ENCODE measurements at regions not wholly inside any gene's neighbourhood (a gene's known extent, or its start where the extent isn't known, plus 50 kb on each side); places are given as distances from the start of the nearest gene placed in this dataset.

DNA sequence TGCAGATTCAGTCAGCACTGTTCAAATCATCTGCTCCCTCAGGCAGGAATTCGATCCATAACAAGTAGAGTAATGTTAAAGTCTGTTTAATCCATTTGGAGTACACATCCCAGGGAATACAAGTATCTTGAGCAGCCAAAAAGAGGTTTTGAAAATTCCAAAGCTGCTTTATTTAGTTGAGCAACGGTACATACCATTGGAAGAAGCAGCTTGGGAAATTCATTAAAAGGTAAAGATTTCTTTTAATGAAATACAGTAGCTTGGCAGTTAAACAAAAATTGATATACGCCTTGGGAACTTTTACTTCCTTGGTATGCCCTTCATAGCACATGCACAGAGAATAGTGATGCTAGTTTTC lies 153.8 kb downstream of the LRIG3 start:
- DNase-seq (ENCODE audit: low read depth, low spot score): no peak

GRCh38 chr12:58767496-58767895 lies 152.8 kb downstream of the LRIG3 start:
- DNase-seq (ENCODE audit: low read depth, low spot score): no peak

DNA sequence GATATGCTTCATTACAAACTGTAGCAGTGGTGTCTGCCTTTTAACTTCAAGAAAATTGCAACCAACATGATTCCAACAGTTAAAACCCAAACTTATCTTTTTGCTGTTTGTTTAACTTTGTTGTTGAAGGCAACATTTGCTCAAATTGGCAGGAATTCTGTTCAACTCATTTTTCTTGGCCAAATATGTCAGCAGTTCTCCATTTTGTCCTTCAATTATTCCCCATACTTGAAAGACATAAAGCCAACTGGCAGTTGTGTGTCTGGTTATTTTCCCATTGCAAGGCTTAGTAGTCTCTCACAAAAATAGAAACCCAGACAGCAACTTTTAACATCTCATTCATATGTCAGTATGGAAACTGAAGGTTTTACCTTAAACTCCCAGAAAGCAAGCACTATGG lies 146.3 kb downstream of the LRIG3 start:
- DNase-seq (ENCODE audit: low read depth, low spot score): no peak

GRCh38 chr12:58774731-58775130 lies 145.6 kb downstream of the LRIG3 start:
- no peak for DNase-seq (ENCODE audit: low read depth, low spot score)

- DNase-seq (ENCODE audit: low read depth, low spot score): no peak
These were observed 144.9 kb downstream of the LRIG3 start for GRCh38 chr12:58775396-58775795.

DNA sequence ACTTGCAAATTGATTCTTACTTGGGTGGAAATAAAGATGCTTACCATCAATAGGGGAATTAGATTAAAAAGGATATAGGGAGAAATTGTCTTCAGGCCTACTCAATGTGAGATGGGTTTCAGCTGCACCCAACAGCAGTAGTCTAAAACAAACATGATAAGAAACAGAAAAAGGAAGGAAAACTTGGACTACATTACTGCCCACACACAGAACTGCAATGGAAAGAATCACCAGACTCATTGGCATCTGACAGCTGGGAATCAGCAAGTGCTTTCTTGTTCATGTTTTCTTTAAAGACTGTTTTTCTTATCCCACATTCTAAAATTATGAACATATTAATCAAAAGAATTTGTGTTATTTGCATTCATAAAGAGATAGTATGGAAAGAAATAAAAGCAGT lies 144.2 kb downstream of the LRIG3 start:
- DNase-seq (ENCODE audit: low read depth, low spot score): no peak

GRCh38 chr12:58777815-58778214 lies 142.5 kb downstream of the LRIG3 start:
- no peak for DNase-seq (ENCODE audit: low read depth, low spot score)

DNA sequence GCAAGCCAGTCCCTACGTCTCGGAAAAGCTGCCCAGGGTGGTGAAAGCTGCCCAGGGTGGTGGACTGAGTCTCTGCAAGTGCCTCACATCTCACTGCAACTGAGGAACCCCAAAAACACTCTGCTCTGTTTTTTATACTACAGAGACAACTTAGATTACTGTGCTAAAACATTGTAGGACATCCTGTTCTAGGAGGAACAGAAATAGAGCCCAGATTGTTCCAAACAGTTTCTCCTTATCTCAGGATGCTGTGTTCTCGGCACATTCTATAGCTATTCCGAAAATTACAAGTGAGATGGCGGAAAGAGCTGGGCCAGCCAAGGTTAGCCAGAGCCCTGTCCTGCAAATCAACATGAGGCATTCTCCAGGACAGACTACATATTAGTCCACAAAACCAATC lies 138.7 kb downstream of the LRIG3 start:
- DNase-seq (ENCODE audit: low read depth, low spot score): no peak

DNA sequence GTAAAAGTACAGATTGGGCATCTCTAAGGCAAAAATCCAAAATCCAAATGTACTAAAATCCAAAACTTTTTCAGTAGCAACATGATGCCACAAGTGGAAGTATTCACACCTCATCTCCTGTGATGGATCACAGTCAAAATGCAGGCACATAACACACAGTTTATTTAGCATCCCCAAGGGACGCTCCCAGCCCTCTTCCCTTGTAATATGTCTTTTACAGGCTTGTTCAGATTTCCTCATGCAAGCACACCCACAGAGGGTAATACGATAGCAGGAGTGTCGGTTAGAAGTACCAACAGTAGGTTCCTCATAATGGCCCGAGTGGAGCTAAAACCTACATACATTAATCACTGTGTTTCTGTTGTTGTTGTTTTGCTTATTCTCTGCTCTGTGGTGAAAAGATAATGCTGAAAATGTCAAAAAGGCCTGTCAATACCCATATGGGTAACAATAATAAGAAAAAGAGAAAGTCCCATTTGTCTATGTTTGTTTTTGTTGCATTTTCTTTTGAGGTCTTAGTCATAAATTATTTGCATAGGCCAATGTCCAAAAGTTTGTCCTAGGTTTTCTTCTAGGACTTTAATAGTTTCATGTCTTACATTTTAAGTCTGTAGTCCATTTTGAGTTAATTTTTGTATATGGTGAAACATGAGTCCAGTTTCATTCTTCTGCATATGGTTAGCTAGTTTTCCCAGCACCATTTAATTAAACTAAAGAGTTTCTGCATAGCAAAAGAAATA lies 133.1 kb downstream of the LRIG3 start:
- DNase-seq (ENCODE audit: low read depth, low spot score): no peak

DNA sequence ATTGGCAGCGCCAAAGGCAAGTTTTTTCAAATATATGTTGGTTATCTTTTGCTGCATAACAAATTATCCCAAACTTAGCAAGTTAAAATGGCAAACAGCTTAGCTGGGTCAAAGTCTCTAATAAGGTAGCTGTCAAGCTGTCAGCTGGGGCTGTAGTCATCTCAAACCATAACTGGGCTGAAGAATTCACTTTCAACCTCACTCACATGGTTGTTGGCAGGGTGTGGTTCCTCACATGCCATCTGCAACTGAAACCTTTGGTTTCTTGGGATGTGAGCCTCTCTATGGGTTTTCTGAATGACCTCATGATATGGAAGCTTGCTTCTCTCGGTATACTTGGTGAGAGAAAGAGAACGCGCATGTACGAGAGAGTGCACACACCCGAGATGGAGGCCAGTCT lies 125.4 kb downstream of the LRIG3 start:
- no peak for DNase-seq (ENCODE audit: low read depth, low spot score)

GRCh38 chr12:58795825-58796224 lies 124.5 kb downstream of the LRIG3 start:
- no peak for DNase-seq (ENCODE audit: low read depth, low spot score)

DNA sequence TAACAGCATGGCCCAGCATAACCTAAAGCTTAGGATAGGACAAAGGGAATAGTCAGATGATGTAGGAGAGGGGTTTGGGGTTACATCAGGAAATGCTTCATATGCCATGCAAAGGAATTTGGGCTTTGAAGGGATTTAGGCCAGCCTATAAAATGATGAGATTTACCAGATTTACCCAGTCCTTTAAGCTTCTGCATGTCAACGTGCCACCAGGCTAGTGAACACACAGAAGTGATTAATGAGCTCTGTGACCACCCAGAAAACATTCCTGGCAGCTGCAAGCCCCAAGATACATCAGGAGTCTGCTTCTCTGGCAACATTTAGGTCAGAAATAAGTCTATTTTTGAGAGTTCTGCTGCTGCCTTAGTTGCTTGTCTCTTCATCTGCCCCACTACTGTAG lies 118.3 kb downstream of the LRIG3 start:
- no peak for DNase-seq (ENCODE audit: low read depth, low spot score)

DNA sequence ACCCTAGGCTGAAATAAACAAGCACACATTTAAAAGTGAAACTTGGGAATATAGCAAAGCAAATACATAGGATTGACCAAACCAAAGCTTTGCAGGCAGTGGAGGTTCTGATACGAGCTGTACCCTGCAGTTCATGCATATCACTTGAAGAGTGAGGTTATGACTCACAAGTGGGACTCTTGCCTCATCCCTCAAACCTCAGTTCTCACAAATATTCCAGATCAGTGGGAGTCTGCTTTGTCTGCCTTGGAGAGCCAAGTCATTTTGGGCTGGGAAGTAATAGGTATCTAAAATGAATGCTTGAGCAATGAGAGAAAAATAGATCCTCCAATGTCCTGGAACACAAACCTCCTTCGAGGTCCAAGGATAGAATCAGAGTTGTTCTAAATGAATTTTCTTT lies 116.4 kb downstream of the LRIG3 start:
- DNase-seq (ENCODE audit: low read depth, low spot score): no peak

GRCh38 chr12:58804749-58805148 lies 115.6 kb downstream of the LRIG3 start:
- DNase-seq (ENCODE audit: low read depth, low spot score): no peak

DNA sequence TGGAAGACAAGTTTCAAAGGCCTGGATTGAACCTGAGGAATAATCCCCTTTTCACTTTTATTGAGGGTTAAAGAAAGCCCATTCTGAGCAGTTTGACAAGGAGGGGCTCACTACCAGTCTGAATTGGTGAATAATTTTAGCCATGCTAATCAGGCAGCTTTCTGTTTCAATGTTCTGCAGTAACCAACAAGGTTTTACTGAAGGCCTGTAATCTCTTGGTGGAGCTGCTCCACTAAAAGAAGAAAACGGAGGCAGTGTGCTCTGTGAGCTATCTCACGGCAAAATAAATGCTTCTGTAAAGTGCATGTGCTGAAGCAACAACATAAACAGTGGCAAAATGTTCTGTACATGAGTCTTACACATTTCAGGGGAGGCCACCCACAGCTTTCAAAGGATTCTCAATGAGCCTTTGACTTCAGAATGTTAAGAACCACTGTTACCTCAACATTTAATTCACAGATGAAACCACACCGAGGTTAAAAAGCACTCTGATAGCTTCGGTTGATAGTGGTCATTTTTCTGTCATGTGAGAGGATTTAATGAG lies 111.2 kb downstream of the LRIG3 start:
- no peak for DNase-seq (ENCODE audit: low read depth, low spot score)

- no peak for DNase-seq (ENCODE audit: low read depth, low spot score)
These were observed 109.0 kb downstream of the LRIG3 start for GRCh38 chr12:58811346-58811745.

DNA sequence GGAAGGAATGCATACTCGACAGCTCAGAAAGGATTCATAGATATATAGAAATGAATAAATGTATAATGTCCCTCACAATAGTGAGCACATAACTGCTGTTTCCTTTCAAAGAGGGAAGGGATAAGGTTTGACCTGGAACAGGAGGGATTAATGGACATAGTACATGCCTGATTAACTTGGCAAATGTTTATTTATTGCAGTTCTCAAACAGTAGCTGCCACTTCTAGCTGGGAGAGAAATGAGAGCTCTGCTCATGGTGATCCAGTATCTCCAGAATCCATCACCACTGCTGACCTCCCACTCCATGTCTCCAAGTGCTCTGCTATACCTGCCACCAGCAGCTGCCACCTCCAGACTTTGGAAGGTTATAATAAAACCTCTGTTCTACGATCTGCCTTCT lies 108.1 kb downstream of the LRIG3 start:
- no peak for DNase-seq (ENCODE audit: low read depth, low spot score)

- no peak for DNase-seq (ENCODE audit: low read depth, low spot score)
These were observed 106.3 kb downstream of the LRIG3 start for GRCh38 chr12:58814036-58814435.

DNA sequence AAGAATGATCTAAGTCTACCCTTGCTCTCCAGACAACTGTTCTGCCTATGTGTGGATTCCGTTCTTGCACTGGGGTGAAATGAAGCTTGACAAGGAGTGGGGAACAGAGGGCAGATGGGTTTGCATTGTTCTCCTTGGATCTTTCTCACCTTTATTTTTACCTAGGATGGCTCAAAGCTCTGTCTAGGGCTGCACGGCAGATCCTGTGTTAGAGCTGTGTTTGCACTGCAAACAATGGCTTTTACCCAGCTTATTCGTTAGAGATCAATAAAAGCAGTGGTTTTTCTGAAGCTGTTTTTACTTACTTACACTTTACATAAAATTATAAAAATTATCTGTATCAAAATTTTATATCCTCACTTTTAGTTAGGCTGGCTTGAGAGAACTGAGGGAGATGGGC lies 105.1 kb downstream of the LRIG3 start:
- DNase-seq (ENCODE audit: low read depth, low spot score): no peak

- DNase-seq (ENCODE audit: low read depth, low spot score): no peak
These were observed 101.8 kb downstream of the LRIG3 start for GRCh38 chr12:58818546-58818945.

- no peak for DNase-seq (ENCODE audit: low read depth, low spot score)
These were observed 101.0 kb downstream of the LRIG3 start for GRCh38 chr12:58819345-58819744.

DNA sequence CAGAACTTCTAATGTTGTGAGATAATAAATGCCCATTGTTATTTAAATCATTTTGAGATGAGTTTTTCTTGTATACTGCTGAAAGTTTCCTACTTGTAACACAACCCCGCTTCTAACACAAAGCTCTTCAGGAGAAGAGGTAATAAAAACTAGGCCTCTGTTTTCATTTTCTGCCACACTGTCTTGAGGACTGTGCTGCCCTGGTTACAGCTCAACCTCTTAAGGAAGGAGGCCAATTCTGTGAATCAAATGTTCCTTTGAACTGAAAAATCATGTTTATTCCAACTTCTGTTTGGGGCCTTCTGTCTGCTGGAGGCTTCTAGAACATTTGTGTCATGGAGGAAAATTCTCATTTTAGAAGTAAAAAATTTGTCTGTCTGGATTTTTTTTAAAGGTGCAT lies 100.3 kb downstream of the LRIG3 start:
- DNase-seq (ENCODE audit: low read depth, low spot score): no peak
